ENCODE measurements at regions not wholly inside any gene's neighbourhood (a gene's known extent, or its start where the extent isn't known, plus 50 kb on each side); places are given as distances from the start of the nearest gene placed in this dataset.

DNA sequence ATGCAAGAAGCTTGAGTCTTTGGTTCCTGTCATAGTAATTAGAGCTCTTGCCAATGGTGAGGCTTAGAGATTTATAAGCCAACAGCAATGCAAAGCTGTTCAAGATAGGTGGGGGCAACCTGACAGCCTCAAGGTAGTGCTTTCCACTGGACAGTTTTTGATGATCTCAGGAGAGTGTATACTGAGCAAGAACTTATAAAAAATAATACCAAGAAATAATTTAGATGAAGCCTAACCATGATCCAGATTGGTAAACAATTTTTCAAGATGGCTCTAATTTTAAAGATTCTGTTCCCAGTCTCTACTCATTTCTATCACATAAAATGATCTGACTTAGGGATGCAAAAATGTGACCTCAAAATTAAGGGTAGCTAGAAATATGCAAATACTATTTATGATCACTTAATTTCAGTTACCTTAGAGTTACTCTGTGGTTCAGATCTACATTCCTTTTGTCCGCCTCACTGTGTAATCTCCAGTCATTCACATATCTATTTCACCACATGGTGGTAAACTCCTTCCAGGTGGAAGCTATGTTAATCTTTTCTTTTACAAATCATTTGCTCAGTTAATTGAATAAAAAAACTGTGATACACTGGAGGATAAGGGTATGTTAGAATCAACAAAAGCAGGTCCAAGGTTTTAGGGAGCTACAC, 1228.0 kb upstream of the C9orf72 start:
- H3K4me3 ChIP-seq (ENCODE audit: low read length, poor library complexity, severe bottlenecking) = no peak overlapping the region
- no peak for TF ChIP-seq EZH2phosphoT487 (IDR thresholded peaks at IDR 0.05; ENCODE audit: borderline replicate concordance)
- no peak for TF ChIP-seq CTCF (conservative IDR thresholded peaks at IDR 0.05; ENCODE audit: low read length)
- H3K9me3 ChIP-seq (ENCODE audit: insufficient read depth, low read depth, low read length) = no peaks in the 10 kb centered on the region
- no peak overlapping the region for H2AFZ ChIP-seq (ENCODE audit: low read length)
- no peak overlapping the region for H3K9ac ChIP-seq (ENCODE audit: low read depth, low read length, poor library complexity, severe bottlenecking)
- H3F3A ChIP-seq (ENCODE audit: low read depth) = no peaks in the 10 kb centered on the region
- no peaks in the 10 kb centered on the region for H4K20me1 ChIP-seq (ENCODE audit: insufficient read depth, low read length, poor library complexity, severe bottlenecking)
- no peak overlapping the region for H3K4me2 ChIP-seq (ENCODE audit: low read depth, low read length, poor library complexity, severe bottlenecking)
- H3K4me1 ChIP-seq (ENCODE audit: insufficient read depth, low read length, poor library complexity, severe bottlenecking) = no peaks in the 10 kb centered on the region
- H3K9me2 ChIP-seq (replicated peaks; ENCODE audit: low read depth, low read length) = no peaks in the 10 kb centered on the region
- no peaks in the 10 kb centered on the region for H3K36me3 ChIP-seq (ENCODE audit: insufficient read depth, low read length)
- no peaks in the 10 kb centered on the region for H3K79me2 ChIP-seq (ENCODE audit: insufficient read depth, low read length)
- H3K27me3 ChIP-seq (ENCODE audit: insufficient read depth, low read length, poor library complexity, severe bottlenecking) = no peaks in the 10 kb centered on the region

DNA sequence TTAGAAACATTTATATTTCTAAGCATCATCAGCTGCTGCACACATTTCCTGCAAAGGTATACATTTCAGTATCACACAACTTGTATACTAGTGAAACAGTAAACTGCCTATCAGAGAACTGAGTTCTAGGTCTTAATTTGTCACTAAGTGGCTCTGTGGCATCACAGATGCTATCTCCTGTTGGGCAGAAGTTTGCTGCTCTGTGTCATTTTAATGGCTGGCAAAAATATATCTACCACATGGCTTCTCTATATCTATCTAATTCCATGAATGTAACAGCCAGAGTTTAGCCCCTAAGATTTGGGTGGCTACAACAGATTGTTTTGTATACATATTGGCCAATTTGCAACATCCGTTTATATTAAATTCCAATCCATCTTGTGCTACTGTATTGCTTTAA, 1231.9 kb upstream of the C9orf72 start:
- H3F3A ChIP-seq (ENCODE audit: low read depth) = no peaks in the 10 kb centered on the region
- H3K4me2 ChIP-seq (ENCODE audit: low read depth, low read length, poor library complexity, severe bottlenecking) = no peak overlapping the region
- H3K79me2 ChIP-seq (ENCODE audit: insufficient read depth, low read length) = no peaks in the 10 kb centered on the region
- H3K9me3 ChIP-seq (ENCODE audit: insufficient read depth, low read depth, low read length) = no peaks in the 10 kb centered on the region
- no peak overlapping the region for H3K4me3 ChIP-seq (ENCODE audit: low read length, poor library complexity, severe bottlenecking)
- no peaks in the 10 kb centered on the region for H3K4me1 ChIP-seq (ENCODE audit: insufficient read depth, low read length, poor library complexity, severe bottlenecking)
- H3K36me3 ChIP-seq (ENCODE audit: insufficient read depth, low read length) = no peaks in the 10 kb centered on the region
- H3K9me2 ChIP-seq (replicated peaks; ENCODE audit: low read depth, low read length) = no peaks in the 10 kb centered on the region
- no peaks in the 10 kb centered on the region for H4K20me1 ChIP-seq (ENCODE audit: insufficient read depth, low read length, poor library complexity, severe bottlenecking)
- H3K27me3 ChIP-seq (ENCODE audit: insufficient read depth, low read length, poor library complexity, severe bottlenecking) = no peaks in the 10 kb centered on the region
- TF ChIP-seq EZH2phosphoT487 (IDR thresholded peaks at IDR 0.05; ENCODE audit: borderline replicate concordance) (no peak), CTCF (conservative IDR thresholded peaks at IDR 0.05; ENCODE audit: low read length) (0 out of 2 replicates have a peak, but pooled peaks have one; percentile 21)
- H3K9ac ChIP-seq (ENCODE audit: low read depth, low read length, poor library complexity, severe bottlenecking) = no peak overlapping the region
- H2AFZ ChIP-seq (ENCODE audit: low read length) = no peak overlapping the region

DNA sequence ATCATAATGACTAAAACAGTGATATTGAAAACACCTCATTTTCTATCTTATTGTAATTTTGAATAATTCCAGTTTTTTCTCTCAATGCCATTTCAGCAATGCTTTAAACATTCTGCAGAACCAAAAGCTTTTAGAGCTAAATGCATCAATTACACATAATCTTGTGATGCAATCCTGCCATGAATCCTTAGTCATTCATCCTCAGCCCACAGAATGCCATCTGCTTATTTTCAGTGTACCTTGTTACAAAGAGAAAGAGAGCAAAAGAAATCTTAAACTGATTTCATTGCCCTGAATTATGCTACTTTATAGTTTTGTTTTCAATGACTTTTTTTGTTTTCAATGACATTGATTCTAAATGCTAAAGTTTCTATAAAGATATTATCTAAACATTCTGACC, 1234.8 kb upstream of the C9orf72 start:
- no peaks in the 10 kb centered on the region for H3K79me2 ChIP-seq (ENCODE audit: insufficient read depth, low read length)
- H3K4me2 ChIP-seq (ENCODE audit: low read depth, low read length, poor library complexity, severe bottlenecking) = no peak overlapping the region

More for the DNA sequence above, 1234.8 kb upstream of the C9orf72 start:
- H2AFZ ChIP-seq (ENCODE audit: low read length) = no peak overlapping the region
- no peak overlapping the region for H3K9ac ChIP-seq (ENCODE audit: low read depth, low read length, poor library complexity, severe bottlenecking)
- TF ChIP-seq EZH2phosphoT487 (IDR thresholded peaks at IDR 0.05; ENCODE audit: borderline replicate concordance) (no peak), CTCF (conservative IDR thresholded peaks at IDR 0.05; ENCODE audit: low read length) (no peak)
- no peaks in the 10 kb centered on the region for H3K27me3 ChIP-seq (ENCODE audit: insufficient read depth, low read length, poor library complexity, severe bottlenecking)
- H3K9me3 ChIP-seq (ENCODE audit: insufficient read depth, low read depth, low read length) = no peaks in the 10 kb centered on the region
- no peaks in the 10 kb centered on the region for H3K9me2 ChIP-seq (replicated peaks; ENCODE audit: low read depth, low read length)
- no peaks in the 10 kb centered on the region for H3F3A ChIP-seq (ENCODE audit: low read depth)
- no peaks in the 10 kb centered on the region for H3K36me3 ChIP-seq (ENCODE audit: insufficient read depth, low read length)
- no peaks in the 10 kb centered on the region for H4K20me1 ChIP-seq (ENCODE audit: insufficient read depth, low read length, poor library complexity, severe bottlenecking)
- H3K4me1 ChIP-seq (ENCODE audit: insufficient read depth, low read length, poor library complexity, severe bottlenecking) = no peaks in the 10 kb centered on the region
- no peak overlapping the region for H3K4me3 ChIP-seq (ENCODE audit: low read length, poor library complexity, severe bottlenecking)

Measured in Loucy (cell line).